BE2C (cell line): ENCODE measurements at regions not wholly inside any gene's neighbourhood (a gene's known extent, or its start where the extent isn't known, plus 50 kb on each side); places are given as distances from the start of the nearest gene placed in this dataset.

Source experiments
- DNase-seq: peaks from one replicate; pipeline ENCODE4 v3.0.0-alpha.2; 2020
- H3K27me3 ChIP-seq: fragments of 250-450 bp; sonication (Bioruptor Pico); 2 replicates; pipeline ENCODE4 v1.5.1; 2020; ENCODE audit warnings: mild to moderate bottlenecking
- H3K36me3 ChIP-seq: fragments of 250-450 bp; sonication (Bioruptor Pico); 2 replicates; pipeline ENCODE4 v1.5.1; 2020; ENCODE audit warnings: mild to moderate bottlenecking
- H3K4me1 ChIP-seq: fragments of 250-450 bp; sonication (Bioruptor Pico); 2 replicates; pipeline ENCODE4 v1.5.1; 2020
- H3K4me3 ChIP-seq: 2 replicates; pipeline ENCODE4 v1.5.1; 2011; ENCODE audit warnings: low read depth, low read length
- H3K9me3 ChIP-seq: fragments of 250-450 bp; sonication (Bioruptor Pico); 2 replicates; pipeline ENCODE4 v1.5.1; 2020
- CTCF ChIP-seq: IDR thresholded peaks from 2 replicates; pipeline ENCODE4 v1.5.1; 2012; ENCODE audit warnings: mild to moderate bottlenecking, low read depth, low read length

GRCh38 chr18:66109981-66110380 lies 359.2 kb downstream of the CDH7 start:
- no peaks in the 10 kb centered on the region for H3K36me3 ChIP-seq
- no peaks in the 10 kb centered on the region for H3K4me1 ChIP-seq
- no peaks in the 10 kb centered on the region for H3K9me3 ChIP-seq
- H3K4me3 ChIP-seq, result no peak overlapping the region
- H3K27me3 ChIP-seq, result no peaks in the 10 kb centered on the region
- DNase-seq, result no peak
- TF ChIP-seq CTCF, result no peak

GRCh38 chr18:66107546-66107945 lies 356.7 kb downstream of the CDH7 start:
- Histone ChIP-seq H3K36me3 (no peaks in the 10 kb centered on the region), H3K9me3 (no peaks in the 10 kb centered on the region), H3K4me1 (no peaks in the 10 kb centered on the region), H3K27me3 (no peaks in the 10 kb centered on the region), H3K4me3 (no peak overlapping the region)
- TF ChIP-seq CTCF, result no peak
- no peak for DNase-seq

GRCh38 chr18:66105016-66105415 lies 354.2 kb downstream of the CDH7 start:
- no peak overlapping the region for H3K4me3 ChIP-seq
- H3K9me3 ChIP-seq, result no peaks in the 10 kb centered on the region
- H3K27me3 ChIP-seq, result no peaks in the 10 kb centered on the region
- no peak for DNase-seq
- no peaks in the 10 kb centered on the region for H3K4me1 ChIP-seq
- no peak for TF ChIP-seq CTCF
- H3K36me3 ChIP-seq, result no peaks in the 10 kb centered on the region

- TF ChIP-seq CTCF, result no peak
- no peak for DNase-seq
- H3K4me3 ChIP-seq, result no peak overlapping the region
- H3K36me3 ChIP-seq, result no peaks in the 10 kb centered on the region
- no peaks in the 10 kb centered on the region for H3K9me3 ChIP-seq
- H3K4me1 ChIP-seq, result no peaks in the 10 kb centered on the region
- no peaks in the 10 kb centered on the region for H3K27me3 ChIP-seq
Observed at GRCh38 chr18:66103550-66103949, 352.7 kb downstream of the CDH7 start.

GRCh38 chr18:66083078-66083477 lies 332.3 kb downstream of the CDH7 start:
- Histone ChIP-seq H3K4me3 (no peak overlapping the region), H3K9me3 (no peaks in the 10 kb centered on the region), H3K4me1 (no peaks in the 10 kb centered on the region), H3K27me3 (no peaks in the 10 kb centered on the region), H3K36me3 (no peaks in the 10 kb centered on the region)
- DNase-seq, result no peak
- TF ChIP-seq CTCF, result no peak

GRCh38 chr18:66078925-66079800 lies 328.4 kb downstream of the CDH7 start:
- no peak for TF ChIP-seq CTCF
- no peak for DNase-seq
- Histone ChIP-seq H3K27me3 (no peaks in the 10 kb centered on the region), H3K4me1 (no peaks in the 10 kb centered on the region), H3K4me3 (no peak overlapping the region), H3K36me3 (no peaks in the 10 kb centered on the region), H3K9me3 (no peaks in the 10 kb centered on the region)
